ENCODE measurements at regions not wholly inside any gene's neighbourhood (a gene's known extent, or its start where the extent isn't known, plus 50 kb on each side); places are given as distances from the start of the nearest gene placed in this dataset.

DNA sequence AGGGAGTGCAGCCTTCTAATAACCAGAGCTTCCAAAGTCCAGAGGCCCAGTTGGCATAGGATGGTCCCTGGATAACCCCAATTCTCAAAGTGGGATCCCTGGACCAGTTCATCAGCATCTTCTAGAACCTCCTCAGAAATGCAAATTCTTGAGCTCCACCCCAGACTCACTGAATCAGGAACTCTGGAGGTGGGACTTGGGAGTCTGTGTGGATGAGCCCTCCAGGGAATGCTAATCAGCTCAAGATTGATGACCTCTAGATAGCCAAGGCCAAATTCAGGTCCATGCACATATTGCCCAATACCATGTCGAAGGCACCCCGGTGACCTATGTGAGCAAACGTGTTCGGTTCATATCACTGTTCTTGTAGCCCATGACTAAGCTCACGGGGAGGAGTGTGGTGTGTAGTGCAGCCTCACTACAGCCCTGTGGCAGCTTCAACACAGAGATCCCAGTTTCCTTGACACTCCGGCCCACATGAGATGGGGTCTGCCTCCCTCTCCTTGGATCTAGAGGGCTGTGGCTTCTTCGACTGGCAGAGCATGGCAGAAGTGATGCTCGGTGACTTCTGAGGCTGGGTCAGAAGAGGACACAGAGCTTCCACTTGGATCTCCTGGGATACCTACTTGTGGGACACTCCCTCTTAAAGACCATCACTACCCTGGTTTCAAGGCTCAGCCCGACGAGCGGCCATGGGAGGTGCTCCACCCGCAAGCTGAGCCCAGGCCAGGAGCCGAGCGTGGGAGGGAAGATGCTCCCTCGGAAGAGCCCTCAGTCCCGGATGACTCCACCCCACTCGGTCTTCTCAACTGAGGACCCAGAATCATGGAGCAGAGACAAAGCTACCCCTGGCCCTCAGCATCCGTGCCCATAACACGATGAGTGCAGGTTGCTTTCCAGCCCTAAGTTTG lies 151.1 kb upstream of the CST7 start:
- no peak for DNase-seq

DNA sequence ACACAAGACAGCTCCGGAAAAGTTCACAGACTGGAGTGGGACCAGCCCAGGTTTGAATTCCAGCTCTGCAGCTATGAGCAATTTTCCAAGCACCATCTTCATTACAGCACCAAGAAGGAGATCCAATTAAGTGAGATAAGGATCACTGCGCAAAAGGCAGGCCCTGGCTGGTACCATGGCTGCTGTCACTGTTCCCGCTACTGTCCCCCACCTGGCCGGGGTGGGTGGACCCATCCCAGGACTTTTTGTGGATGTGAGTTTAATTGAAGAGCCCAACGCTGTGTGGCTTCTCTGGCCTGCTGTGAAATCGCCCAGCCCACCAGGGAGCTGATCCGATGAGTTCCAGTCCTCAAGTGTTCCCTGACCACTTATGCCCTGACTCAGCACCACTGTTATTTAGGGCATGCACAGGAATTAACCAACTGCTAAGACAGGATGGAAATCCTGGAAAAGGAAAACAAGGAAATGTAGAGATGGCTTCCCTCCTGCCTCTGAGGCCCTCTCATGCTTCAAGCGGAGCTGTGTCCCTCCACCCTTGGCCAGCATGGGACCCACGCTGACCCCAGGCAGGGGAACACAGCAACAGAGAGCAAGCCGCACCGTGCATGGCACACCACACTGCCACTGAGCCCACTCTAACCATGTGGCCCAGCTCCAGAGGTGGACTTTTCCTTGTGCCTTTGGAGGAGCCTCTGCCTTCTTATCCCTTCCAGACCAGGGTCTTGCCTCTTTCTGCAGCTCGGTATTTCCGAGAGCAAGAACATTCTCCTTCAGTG lies 150.0 kb upstream of the CST7 start:
- no peak for DNase-seq

- no peak for DNase-seq
Measured at GRCh38 chr20:24799971-24800580, 149.0 kb upstream of the CST7 start.

DNA sequence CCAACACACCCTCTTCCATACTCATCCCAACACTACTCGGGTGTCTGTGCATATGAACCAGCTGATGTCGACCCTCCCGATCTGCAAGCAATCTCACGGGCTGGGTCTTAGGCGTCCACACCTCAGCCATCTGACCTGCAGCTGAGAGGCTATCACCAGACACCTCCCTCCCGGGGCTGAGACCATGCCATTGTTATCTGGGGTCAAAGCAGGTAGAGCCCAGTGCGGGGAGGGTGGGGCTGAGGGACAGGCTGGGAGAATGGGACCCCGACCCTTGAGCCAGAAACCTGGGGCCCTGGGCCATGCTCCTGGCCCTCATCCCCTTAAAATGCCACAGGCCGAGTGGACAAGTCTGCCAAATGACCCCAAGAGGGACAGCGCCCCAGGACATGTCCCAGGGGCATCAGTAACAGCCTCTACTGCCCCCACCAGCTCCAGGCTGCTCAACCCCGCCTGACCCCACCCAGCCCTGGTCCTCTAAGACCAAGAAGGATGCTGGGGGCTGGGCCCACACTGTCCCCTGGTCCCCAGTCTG lies 146.7 kb upstream of the CST7 start:
- DNase-seq, result no peak

DNA sequence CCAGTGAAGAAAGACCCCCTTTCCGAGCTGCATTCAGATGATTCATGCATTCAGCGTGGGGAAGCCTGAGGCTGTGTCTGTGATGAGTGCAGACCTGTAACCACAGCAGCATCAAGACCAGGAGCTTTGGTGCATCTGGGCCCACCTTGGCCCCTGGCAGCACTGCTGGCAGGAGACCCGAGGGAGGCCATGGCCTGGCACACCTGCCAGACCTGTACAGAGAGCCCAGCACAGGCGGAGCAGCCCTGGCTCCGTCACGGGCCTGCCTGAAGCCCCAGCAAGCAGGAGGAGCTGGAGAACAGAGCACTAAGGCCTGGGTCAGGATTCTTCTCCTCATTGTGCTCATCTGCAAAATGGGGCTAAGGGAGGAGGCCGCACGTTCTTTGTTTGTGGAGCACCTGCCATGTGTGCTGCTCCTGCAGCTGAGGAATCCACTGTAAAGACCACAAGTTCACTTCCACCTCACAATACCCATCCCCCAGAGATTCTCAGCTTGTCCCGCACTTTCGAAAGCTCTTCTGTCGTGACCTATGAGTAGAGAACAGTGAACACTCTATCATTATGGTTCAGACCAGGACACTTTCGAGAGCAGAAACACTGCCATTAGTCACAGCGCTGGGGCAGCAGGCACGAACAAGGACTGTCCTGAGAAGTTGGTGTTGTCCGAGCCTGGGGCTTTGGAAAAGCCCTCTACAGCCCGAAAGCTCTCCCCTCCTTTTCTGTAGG lies 144.4 kb upstream of the CST7 start:
- no peak for DNase-seq

DNA sequence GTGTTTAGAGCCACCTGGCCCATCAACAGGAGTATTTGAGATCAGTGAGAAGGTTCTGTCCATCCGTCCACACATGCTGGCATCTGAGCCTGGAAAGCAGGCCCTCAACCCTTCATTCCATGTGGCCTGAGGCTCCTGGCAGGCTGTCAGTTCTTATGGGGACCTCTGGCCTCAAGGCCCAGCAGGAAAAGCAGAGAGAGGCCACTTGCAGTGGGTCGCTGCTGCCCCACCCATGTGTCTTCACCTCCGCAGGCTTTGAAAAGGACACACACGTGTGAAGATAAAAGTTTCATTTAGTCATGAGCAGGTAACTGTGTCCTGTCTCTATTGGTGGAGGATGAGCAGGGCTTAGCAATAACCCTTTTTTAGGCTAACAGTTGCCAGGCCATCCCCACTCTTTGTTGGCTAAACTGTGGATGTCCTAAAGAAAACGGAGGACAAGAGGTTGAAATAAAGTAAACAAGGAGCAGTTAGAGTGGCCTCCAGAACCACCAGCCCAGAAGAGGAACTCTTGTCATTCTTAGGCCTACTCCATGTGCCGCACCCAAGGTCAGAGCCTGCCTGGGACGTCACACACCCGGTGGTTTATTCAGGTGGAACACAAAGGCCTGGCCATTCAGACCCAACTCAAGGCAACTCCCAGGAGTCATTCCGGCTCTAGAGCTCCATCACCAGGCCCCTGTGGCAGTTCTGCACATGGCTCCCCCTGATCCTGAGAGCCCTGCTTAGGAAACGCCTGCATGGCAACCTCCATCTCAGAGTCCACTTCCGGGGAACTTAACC lies 143.4 kb upstream of the CST7 start:
- DNase-seq, result no peak

- DNase-seq, result no peak
Measured at GRCh38 chr20:24806705-24807676, 142.1 kb upstream of the CST7 start.

DNA sequence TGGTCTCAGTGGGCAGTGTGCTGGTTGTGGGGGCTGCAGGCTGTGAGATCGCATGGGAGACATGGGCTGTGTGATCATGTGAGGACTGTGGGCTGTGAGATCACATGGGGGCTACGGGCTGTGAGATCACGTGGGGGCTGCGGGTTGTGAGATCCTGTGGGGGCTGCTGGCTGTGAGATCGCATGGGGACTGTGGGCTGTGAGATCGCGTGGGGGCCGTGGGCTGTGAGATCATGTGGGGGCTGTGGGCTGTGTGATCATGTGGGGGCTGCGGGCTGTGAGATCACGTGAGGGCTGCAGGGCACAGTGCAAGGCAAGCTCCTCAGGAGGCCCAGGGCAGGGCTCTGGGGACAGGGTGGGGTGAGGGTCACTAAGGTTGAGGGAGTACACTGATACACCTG lies 140.5 kb upstream of the CST7 start:
- DNase-seq, result no peak

DNA sequence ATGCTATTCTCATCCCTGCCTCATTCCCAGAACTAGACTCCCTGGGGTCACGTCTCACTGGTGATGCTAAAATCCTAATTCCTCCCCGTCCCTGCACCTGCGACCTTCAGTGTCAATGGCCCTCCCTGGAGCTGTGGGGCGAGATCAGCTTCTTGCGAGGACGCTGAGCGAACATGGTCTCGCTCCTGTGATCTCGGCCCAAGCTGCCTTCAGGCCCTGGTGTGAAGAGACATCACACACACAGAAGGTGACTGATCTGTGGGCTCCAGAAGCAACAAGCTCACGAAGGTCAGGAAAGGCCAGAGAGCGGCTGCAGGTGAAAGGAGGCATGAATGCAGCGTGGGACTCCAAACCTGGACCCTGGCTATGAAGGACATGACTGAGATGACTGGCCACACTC lies 139.5 kb upstream of the CST7 start:
- no peak for DNase-seq

- no peak for DNase-seq
Measured at GRCh38 chr20:24810676-24811407, 138.2 kb upstream of the CST7 start.

GRCh38 chr20:24812373-24812772 lies 136.7 kb upstream of the CST7 start:
- DNase-seq, result no peak

DNA sequence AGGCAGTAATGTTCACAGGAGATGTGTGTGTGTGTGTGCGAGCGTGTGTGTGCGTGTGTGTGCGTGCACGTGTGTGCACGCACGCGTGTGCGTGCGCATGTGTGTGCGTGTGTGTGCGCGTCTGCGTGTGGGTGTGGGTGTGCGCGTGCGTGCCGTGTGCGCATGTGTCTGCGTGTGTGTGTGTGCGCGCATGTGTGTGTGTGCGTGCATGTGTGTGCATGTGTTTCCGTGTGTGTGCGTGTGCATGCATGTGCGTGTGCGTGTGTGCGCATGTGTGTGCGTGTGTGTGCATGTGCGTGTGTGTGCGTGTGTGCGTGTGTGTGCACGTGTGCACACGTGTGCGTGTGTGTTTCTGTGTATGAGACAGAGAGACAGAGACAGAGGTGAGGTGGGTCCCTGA lies 136.0 kb upstream of the CST7 start:
- no peak for DNase-seq

DNA sequence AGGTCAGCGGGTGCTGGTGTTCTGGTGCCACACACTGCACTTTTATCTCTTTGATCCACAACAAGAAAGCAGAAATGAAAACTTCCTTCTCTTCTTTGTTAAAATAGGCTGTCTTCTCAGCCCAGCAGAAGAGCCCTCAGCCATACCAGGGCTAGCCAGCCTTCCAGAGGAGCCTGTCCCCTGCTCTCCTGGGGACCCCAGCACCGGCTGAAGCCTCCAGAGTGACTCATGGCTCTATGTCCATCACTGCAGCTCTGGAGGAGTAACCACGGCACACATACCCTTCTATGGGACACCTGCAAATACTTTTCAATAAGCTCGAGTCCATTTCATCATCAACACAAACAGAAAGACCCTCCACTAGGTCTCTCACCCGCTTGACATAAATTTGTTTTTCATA lies 135.6 kb upstream of the CST7 start:
- DNase-seq, result no peak

DNA sequence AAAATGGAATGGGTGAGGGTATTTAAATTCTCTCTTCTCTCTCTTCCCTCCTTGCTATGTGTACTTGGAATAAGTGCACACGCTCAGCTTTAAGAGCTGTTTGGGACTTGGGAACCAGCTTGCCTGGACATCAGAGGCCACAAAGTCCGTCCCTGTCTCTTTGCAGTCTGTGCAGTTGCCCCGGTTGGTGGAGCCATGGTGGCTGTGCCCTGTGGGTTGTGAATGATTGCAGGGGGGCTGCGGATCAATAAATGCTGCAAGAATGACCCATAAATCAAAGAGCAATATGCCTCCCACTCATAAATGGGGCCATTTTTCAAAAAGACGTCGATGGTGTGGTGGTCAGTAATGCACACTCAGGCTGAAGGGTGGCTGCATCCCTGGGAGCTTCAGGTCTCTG lies 135.1 kb upstream of the CST7 start:
- DNase-seq, result no peak

DNA sequence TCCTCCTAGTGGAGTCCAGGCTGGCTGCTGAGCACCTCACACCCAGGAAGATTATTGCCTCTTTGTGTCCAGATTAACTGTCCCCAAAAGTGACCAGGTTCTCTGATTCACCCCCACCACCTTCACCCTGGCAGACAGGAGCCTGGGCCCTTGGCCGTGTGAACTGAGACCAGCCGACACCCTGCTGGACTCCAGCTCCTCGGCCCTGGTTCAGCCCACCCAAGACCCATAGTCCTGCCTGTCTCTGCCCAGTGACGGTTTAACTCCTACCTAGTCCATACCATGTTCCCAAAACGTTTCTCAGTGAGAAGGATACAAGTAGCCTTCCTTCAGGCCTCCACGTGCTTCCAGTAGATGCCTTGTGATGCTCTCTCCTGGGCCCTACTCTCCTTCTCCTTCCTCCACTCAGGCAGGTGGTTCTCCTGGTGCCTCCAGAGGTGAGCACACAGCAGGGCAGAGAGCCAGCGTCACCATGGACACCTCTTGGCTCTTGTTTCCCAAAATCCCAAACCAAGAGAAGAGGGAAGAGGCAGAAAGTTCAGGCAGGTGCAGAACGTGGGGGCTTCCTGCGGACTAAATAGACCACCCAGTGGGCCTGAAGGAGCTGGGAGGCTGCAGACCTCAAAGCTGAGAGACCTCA lies 134.4 kb upstream of the CST7 start:
- DNase-seq, result no peak

DNA sequence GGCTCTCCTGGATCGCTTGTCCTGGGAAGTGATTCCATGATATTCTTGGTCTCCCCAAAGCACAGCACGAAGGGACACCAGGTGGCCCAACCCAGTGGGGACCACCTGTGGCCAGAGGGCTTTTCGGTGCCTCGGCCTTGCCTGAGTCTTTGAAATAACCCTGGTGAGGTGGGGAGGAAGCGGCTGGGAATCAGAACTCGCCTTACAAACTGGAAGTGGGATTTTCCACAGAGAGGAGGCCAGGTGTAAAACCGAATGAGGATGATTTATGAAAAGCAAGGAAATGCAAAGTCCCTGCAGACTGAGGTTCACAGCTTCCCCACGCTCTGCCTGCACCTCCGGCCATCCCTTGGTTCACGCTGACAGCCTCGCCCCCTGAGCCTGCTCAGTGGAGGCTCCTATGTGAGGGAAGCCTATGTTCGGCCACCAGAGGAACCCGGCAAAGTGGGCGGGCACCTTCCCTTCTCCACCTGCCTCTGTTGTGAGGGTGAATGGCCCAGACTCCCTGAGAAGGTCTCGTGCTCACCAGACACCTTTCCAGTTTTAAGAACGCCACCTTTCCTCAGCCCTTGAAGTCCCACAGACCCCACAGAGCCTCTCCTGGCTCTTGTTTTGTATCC lies 133.8 kb upstream of the CST7 start:
- no peak for DNase-seq

- no peak for DNase-seq
Measured at GRCh38 chr20:24815931-24816330, 133.1 kb upstream of the CST7 start.

DNA sequence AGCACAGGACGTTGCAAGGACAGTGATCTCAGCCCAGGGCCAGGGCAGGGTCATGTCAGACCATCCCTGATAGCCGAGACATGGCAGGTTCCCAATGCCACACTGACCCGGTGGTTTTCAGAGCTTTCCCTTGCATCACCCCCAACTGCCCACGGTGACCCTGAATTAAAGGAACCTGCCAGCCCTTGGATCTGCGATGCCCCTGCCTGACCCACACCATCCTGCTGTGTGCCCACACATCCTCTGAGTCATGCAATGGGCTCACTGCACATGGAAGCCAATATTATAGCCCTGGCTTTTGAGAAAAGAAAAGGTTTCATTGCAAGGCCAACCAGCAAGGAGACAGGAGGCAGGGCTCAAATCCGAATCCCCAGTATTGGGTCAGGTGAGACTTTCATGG lies 132.6 kb upstream of the CST7 start:
- DNase-seq, result no peak

DNA sequence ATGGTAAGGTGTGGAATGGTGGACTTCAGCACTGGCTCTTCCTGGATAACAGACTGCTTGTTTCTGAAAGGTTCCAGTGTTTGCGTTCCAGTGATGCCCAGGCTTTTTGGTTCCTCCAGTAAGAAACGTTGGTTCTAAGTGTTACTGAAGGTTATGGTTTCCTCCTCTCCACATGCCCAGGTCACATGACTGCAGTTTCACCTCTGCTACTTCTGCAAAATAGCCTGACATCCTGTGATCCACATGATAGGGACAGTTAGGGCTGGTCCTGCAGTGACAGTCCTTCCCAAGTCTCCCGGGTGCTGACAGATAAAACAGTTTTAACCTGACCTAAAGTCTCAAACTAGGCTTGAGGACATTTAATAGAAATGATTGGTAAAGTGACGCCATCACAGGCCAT lies 132.2 kb upstream of the CST7 start:
- no peak for DNase-seq
